Ovary (tissue), 3 donors: ENCODE measurements at regions not wholly inside any gene's neighbourhood (a gene's known extent, or its start where the extent isn't known, plus 50 kb on each side); places are given as distances from the start of the nearest gene placed in this dataset.

Experiments
- EP300 ChIP-seq: sonication (generic); formaldehyde crosslinking; IDR thresholded peaks from one replicate; pipeline ENCODE4 v1.6.1; 2017; ENCODE audit warnings: antibody characterized with exemption
- TF ChIP-seq, protein P1 (sequence below), 3 donors: fragments of 450-650 bp in 2 of 3; fragments of 200-600 bp in 1 of 3; IDR thresholded peaks; one replicate each; pipeline versions ENCODE4 v1.5.1 to v1.8.0; 2016 to 2022; ENCODE audit warnings: antibody characterized with exemption in 3 of 3, mild to moderate bottlenecking in 1 of 3
- donor health status: DM: no; HTN: no; CAD: no.

DNA sequence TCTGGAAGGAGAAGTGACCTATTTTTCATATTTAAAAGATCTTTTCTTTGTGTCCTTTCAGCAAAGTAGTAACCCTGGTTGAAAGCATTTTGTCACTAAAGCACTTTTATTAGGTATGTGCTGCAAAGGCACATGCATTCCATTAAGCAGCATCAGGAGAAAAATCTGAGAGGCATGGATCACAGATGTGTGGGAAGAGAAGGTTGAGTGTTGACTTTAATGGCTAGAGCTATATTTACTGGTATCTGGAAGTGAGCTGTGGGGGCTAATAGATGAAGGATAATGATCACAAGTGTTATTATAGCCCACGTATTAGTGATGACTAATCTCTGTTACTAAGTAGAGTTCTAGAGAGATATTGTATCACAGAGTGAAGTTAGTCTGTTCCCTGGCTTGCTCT lies 1520.7 kb downstream of the ARAP2 start:
- TF ChIP-seq, protein P1, sequence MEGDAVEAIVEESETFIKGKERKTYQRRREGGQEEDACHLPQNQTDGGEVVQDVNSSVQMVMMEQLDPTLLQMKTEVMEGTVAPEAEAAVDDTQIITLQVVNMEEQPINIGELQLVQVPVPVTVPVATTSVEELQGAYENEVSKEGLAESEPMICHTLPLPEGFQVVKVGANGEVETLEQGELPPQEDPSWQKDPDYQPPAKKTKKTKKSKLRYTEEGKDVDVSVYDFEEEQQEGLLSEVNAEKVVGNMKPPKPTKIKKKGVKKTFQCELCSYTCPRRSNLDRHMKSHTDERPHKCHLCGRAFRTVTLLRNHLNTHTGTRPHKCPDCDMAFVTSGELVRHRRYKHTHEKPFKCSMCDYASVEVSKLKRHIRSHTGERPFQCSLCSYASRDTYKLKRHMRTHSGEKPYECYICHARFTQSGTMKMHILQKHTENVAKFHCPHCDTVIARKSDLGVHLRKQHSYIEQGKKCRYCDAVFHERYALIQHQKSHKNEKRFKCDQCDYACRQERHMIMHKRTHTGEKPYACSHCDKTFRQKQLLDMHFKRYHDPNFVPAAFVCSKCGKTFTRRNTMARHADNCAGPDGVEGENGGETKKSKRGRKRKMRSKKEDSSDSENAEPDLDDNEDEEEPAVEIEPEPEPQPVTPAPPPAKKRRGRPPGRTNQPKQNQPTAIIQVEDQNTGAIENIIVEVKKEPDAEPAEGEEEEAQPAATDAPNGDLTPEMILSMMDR (IDR thresholded peaks at IDR 0.05), result no peak
- no peak for TF ChIP-seq EP300
